GM12878 (cell line): ENCODE measurements at regions not wholly inside any gene's neighbourhood (a gene's known extent, or its start where the extent isn't known, plus 50 kb on each side); places are given as distances from the start of the nearest gene placed in this dataset.

Experiments
- ATAC-seq: fragments of 200-7000 bp; cut with Tn5 transposase; 3 replicates; pipeline ENCODE4 v1.9.1; 2020; ENCODE audit warnings: mild to moderate bottlenecking, moderate library complexity
- BruUV-seq: library from RNA; stranded (reverse); fragments of 400-500 nt; replicated peaks from 2 replicates; lab custom pipeline; 2021; lab: Mats Ljungman, UMichigan
- CTCF ChIA-PET: fragments of 300-600 bp; sonication (Branson Sonifier 250); formaldehyde crosslinking; extraction: SDS; loops from one replicate; lab custom pipeline; 2021; ENCODE audit warnings: inconsistent platforms; lab: Yijun Ruan, JAX
- POLR2A ChIA-PET: fragments of 350-600 bp; formaldehyde crosslinking; extraction: SDS; loops from one replicate; lab custom pipeline; 2021; ENCODE audit warnings: inconsistent platforms; lab: Charles Lee
- RAD21 ChIA-PET: fragments of 300-600 bp; sonication (Branson Sonifier 250); formaldehyde crosslinking; loops from one replicate; lab custom pipeline; 2023; ENCODE audit warnings: antibody characterized with exemption; ENCODE audit not compliant: unreplicated experiment; lab: Charles Lee
- SMC1A ChIA-PET: fragments of 300-600 bp; sonication (Branson Sonifier 250); formaldehyde crosslinking; loops from one replicate; lab custom pipeline; 2023; ENCODE audit not compliant: unreplicated experiment, uncharacterized antibody; lab: Charles Lee
- DNase-seq: peaks from one replicate; pipeline ENCODE4 v3.0.0-alpha.2; 2011; ENCODE audit warnings: low read depth, low spot score
- FAIRE-seq: peaks from 3 replicates; lab custom pipeline; 2011; peaks lifted over from hg19 to GRCh38; lab: Jason Lieb, UNC
- H2AFZ ChIP-seq: 2 replicates; pipeline ENCODE4 v1.6.0; 2011; ENCODE audit warnings: low read depth, low read length, control low read depth; ENCODE audit not compliant: control insufficient read depth
- H3K27ac ChIP-seq: 2 replicates; pipeline ENCODE4 v1.5.1; 2011; ENCODE audit warnings: control low read depth; ENCODE audit not compliant: control insufficient read depth, insufficient read depth
- H3K27me3 ChIP-seq, 2 experiments: replicated peaks in 1 of 2; 2 replicates each; pipeline versions ENCODE4 v1.6.0 to v1.6.1; 2011; ENCODE audit warnings: low read length in 1 of 2; ENCODE audit not compliant: control insufficient read depth in 2 of 2, insufficient read depth in 2 of 2
- H3K36me3 ChIP-seq, 2 experiments: 2 replicates each; pipeline ENCODE4 v1.5.1; 2011; ENCODE audit warnings: low read length in 1 of 2; ENCODE audit not compliant: control insufficient read depth in 2 of 2, insufficient read depth in 2 of 2
- H3K4me1 ChIP-seq: 2 replicates; pipeline ENCODE4 v1.6.1; 2011; ENCODE audit warnings: mild to moderate bottlenecking, low read length, moderate library complexity, mixed read lengths; ENCODE audit not compliant: control insufficient read depth, insufficient read depth
- H3K4me2 ChIP-seq: 2 replicates; pipeline ENCODE4 v1.6.0; 2011; ENCODE audit warnings: control low read depth; ENCODE audit not compliant: control insufficient read depth, insufficient read depth
- H3K4me3 ChIP-seq: fragments of 200-600 bp; sonication (generic); 2 replicates; pipeline ENCODE4 v1.5.1; 2016
- H3K79me2 ChIP-seq: 2 replicates; pipeline ENCODE4 v1.6.0; 2011; ENCODE audit warnings: low read length; ENCODE audit not compliant: control insufficient read depth, insufficient read depth
- H3K9ac ChIP-seq: 2 replicates; pipeline ENCODE4 v1.8.0; 2011; ENCODE audit warnings: low read length, control low read depth, mixed read lengths; ENCODE audit not compliant: control insufficient read depth, insufficient read depth
- H3K9me3 ChIP-seq: replicated peaks from 3 replicates; pipeline ENCODE4 v1.5.1; 2011; ENCODE audit warnings: mild to moderate bottlenecking, low read length; ENCODE audit not compliant: control insufficient read depth, insufficient read depth
- H4K20me1 ChIP-seq: 2 replicates; pipeline ENCODE4 v1.6.0; 2011; ENCODE audit not compliant: control insufficient read depth, insufficient read depth
- BCL3 ChIP-seq: IDR thresholded peaks from 2 replicates; pipeline ENCODE4 v1.6.1; 2011; ENCODE audit warnings: borderline replicate concordance, low read depth, mild to moderate bottlenecking, moderate library complexity, low read length; ENCODE audit not compliant: insufficient read depth, poor library complexity, severe bottlenecking
- CBX5 ChIP-seq: sonication (generic); IDR thresholded peaks from 2 replicates; pipeline ENCODE4 v1.6.1; 2016; ENCODE audit warnings: low read depth, moderate library complexity, mild to moderate bottlenecking, inconsistent platforms
- CHD4 ChIP-seq: fragments of 200-600 bp; sonication (generic); IDR thresholded peaks from 2 replicates; pipeline ENCODE4 v1.6.1; 2016; ENCODE audit warnings: mild to moderate bottlenecking
- FOS ChIP-seq: IDR thresholded peaks from 3 replicates; pipeline ENCODE4 v1.6.1; 2011; ENCODE audit warnings: borderline replicate concordance; ENCODE audit not compliant: insufficient read length; ENCODE audit errors: extremely low read depth
- FOXK2 ChIP-seq: fragments of 450-650 bp; IDR thresholded peaks from 2 replicates; pipeline ENCODE4 v1.6.1; 2017; ENCODE audit warnings: mild to moderate bottlenecking, moderate library complexity
- GABPA ChIP-seq: IDR thresholded peaks from 2 replicates; pipeline ENCODE4 v1.6.1; 2014; ENCODE audit warnings: antibody characterized with exemption, low read depth, mild to moderate bottlenecking, inconsistent platforms
- HDAC6 ChIP-seq: fragments of 200-600 bp; sonication (generic); IDR thresholded peaks from one replicate; pipeline ENCODE4 v1.8.0; 2017; ENCODE audit warnings: antibody characterized with exemption; ENCODE audit not compliant: unreplicated experiment
- IRF3 ChIP-seq: fragments of 450-650 bp; IDR thresholded peaks from 2 replicates; pipeline ENCODE4 v1.6.1; 2014; ENCODE audit warnings: mild to moderate bottlenecking
- MYC ChIP-seq: IDR thresholded peaks from 2 replicates; pipeline ENCODE4 v1.6.1; 2011; ENCODE audit warnings: mild to moderate bottlenecking, low read length, moderate library complexity, inconsistent platforms; ENCODE audit not compliant: insufficient read depth, insufficient replicate concordance, insufficient read length, severe bottlenecking
- RAD51 ChIP-seq: fragments of 450-650 bp; IDR thresholded peaks from 2 replicates; pipeline ENCODE4 v1.6.1; 2016; ENCODE audit warnings: moderate library complexity, mild to moderate bottlenecking, inconsistent platforms
- STAT3 ChIP-seq: IDR thresholded peaks from 2 replicates; pipeline ENCODE4 v1.6.1; 2011; ENCODE audit warnings: low read depth, low read length, improper control_type of control experiment
- USF2 ChIP-seq: IDR thresholded peaks from 2 replicates; pipeline ENCODE4 v1.6.1; 2011; ENCODE audit warnings: low read depth, low read length, improper control_type of control experiment, borderline replicate concordance
- ZBTB33 ChIP-seq: fragments of 450-650 bp; IDR thresholded peaks from 2 replicates; pipeline ENCODE4 v1.6.1; 2017; ENCODE audit warnings: mild to moderate bottlenecking
- ZNF274 ChIP-seq: IDR thresholded peaks from one replicate; pipeline ENCODE4 v1.8.0; 2011; ENCODE audit not compliant: insufficient read length, insufficient read depth
- ZNF384 ChIP-seq: IDR thresholded peaks from 2 replicates; pipeline ENCODE4 v1.6.1; 2012; ENCODE audit warnings: low read depth, mild to moderate bottlenecking, low read length, improper control_type of control experiment, borderline replicate concordance
- WGBS: methylation state at CpG from one replicate; pipeline ENCODE4 v1.1.6; 2016; ENCODE audit warnings: low lambda C conversion rate; ENCODE audit not compliant: insufficient replicate concordance, insufficient coverage; ENCODE audit errors: missing lambda C conversion rate; 5-methylcytosine and 5-hydroxymethylcytosine counted together
- in situ Hi-C: fragments of 300-500 bp; cut with MboI; formaldehyde crosslinking; loops from 9 replicates; pipeline ENCODE4 v1.14.3; 2018; ENCODE audit warnings: mixed read lengths
- intact Hi-C: fragments of 100-400 bp; cut with micrococcal nuclease; formaldehyde crosslinking; loops from one replicate; pipeline ENCODE4 v1.14.2; 2022; ENCODE audit not compliant: unreplicated experiment

GRCh38 chr10:85280014-85280413 is 951.6 kb downstream of the CCSER2 start:
- no peak for DNase-seq
- FAIRE-seq, result no peak
- Histone ChIP-seq H3K9me3 (no peaks in the 10 kb centered on the region), H2AFZ (no peak overlapping the region), H3K4me2 (no peak overlapping the region), H3K9ac (no peak overlapping the region), H3K4me3 (no peak overlapping the region), H3K27me3 (no peaks in the 10 kb centered on the region), H3K79me2 (no peaks in the 10 kb centered on the region), H3K36me3 (no peaks in the 10 kb centered on the region), H3K4me1 (no peaks in the 10 kb centered on the region), H3K27ac (no peak overlapping the region), H4K20me1 (no peaks in the 10 kb centered on the region)
- POLR2A ChIA-PET, result no interaction called here
- in situ Hi-C loops (no loop called here), intact Hi-C loops (no loop called here)
- CTCF ChIA-PET, result no interaction called here
- RAD21 ChIA-PET, result no interaction called here
- SMC1A ChIA-PET, result no interaction called here
- no TSS peak for BruUV-seq
- ATAC-seq, result no peak
- 0% methylated on average over 4 of the region's 4 CpGs for WGBS
- no peak for TF ChIP-seq HDAC6
- TF ChIP-seq IRF3, result no peak
- no peak for TF ChIP-seq USF2
- TF ChIP-seq STAT3, result no peak
- TF ChIP-seq ZNF274, result no peak
- TF ChIP-seq GABPA, result no peak
- no peak for TF ChIP-seq CHD4
- no peak for TF ChIP-seq BCL3
- TF ChIP-seq FOXK2, result no peak
- TF ChIP-seq ZBTB33, result no peak
- no peak for TF ChIP-seq CBX5
- no peak for TF ChIP-seq RAD51
- TF ChIP-seq FOS, result no peak
- no peak for TF ChIP-seq MYC
- TF ChIP-seq ZNF384, result no peak
